OCI-LY7 (cell line): ENCODE measurements at regions not wholly inside any gene's neighbourhood (a gene's known extent, or its start where the extent isn't known, plus 50 kb on each side); places are given as distances from the start of the nearest gene placed in this dataset.

Experiments
- EZH2phosphoT487 ChIP-seq: fragments of 200-600 bp; sonication (generic); IDR thresholded peaks from 2 replicates; pipeline ENCODE4 v1.6.1; 2018; ENCODE audit warnings: low read depth, borderline replicate concordance, mild to moderate bottlenecking, mixed run types, antibody characterized with exemption, low read length, moderate library complexity, mixed read lengths
- TF ChIP-seq, protein P1 (sequence below): fragments of 200-600 bp; sonication (generic); conservative IDR thresholded peaks from 2 replicates; pipeline ENCODE4 v1.5.1; 2014; ENCODE audit warnings: mild to moderate bottlenecking, antibody characterized with exemption, low read length, moderate library complexity, mixed read lengths

- TF ChIP-seq, protein P1, sequence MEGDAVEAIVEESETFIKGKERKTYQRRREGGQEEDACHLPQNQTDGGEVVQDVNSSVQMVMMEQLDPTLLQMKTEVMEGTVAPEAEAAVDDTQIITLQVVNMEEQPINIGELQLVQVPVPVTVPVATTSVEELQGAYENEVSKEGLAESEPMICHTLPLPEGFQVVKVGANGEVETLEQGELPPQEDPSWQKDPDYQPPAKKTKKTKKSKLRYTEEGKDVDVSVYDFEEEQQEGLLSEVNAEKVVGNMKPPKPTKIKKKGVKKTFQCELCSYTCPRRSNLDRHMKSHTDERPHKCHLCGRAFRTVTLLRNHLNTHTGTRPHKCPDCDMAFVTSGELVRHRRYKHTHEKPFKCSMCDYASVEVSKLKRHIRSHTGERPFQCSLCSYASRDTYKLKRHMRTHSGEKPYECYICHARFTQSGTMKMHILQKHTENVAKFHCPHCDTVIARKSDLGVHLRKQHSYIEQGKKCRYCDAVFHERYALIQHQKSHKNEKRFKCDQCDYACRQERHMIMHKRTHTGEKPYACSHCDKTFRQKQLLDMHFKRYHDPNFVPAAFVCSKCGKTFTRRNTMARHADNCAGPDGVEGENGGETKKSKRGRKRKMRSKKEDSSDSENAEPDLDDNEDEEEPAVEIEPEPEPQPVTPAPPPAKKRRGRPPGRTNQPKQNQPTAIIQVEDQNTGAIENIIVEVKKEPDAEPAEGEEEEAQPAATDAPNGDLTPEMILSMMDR, result no peak
- TF ChIP-seq EZH2phosphoT487, result no peak
Observed at GRCh38 chr14:98167275-98167674, 1104.7 kb downstream of the BCL11B start.
